NCI-H226 (cell line): ENCODE measurements at regions not wholly inside any gene's neighbourhood (a gene's known extent, or its start where the extent isn't known, plus 50 kb on each side); places are given as distances from the start of the nearest gene placed in this dataset.

Source experiments
- DNase-seq: peaks from one replicate; pipeline ENCODE4 v3.0.0-alpha.2; 2015

- DNase-seq = no peak
Measured at GRCh38 chr2:234145057-234145456, 94.6 kb downstream of the SPP2 start.

DNA sequence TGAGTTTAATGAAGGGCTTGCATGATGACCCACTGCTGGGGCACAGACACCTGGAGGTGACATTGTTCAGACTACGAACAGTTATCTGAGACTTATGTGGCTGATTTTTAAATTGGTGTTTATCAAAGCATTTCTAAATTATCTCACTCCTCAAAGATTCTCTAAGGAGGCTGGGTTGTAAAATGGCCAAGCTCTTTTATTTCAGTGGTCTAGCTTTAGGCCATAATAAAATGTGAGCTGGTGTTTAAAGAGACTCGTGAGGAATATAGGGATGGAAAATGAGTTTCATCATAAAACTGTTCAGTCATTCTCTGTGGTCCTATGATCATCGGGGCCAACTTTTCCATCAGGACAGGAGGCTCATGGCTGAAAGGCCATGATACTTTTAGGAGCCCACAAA lies 93.4 kb downstream of the SPP2 start:
- no peak for DNase-seq

DNA sequence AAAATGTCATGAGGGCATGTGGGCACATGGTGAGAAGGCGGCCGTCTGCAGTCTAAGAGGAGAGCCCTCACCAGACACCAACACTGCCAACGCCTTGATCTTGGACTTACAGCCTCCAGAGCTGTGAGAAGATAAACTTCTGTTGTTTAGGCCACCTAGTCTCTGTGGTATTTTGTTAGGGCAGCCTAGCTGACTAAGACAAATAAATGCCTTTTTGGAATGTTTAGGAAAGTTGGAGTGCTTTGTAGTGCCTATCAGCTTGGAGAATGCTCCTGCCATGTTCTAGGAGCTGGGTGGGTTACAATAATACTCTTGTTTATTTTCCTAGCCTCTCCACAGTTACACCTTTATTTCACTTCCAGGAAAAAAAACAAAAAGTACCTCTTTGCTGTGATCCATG lies 92.0 kb downstream of the SPP2 start:
- DNase-seq = no peak

DNA sequence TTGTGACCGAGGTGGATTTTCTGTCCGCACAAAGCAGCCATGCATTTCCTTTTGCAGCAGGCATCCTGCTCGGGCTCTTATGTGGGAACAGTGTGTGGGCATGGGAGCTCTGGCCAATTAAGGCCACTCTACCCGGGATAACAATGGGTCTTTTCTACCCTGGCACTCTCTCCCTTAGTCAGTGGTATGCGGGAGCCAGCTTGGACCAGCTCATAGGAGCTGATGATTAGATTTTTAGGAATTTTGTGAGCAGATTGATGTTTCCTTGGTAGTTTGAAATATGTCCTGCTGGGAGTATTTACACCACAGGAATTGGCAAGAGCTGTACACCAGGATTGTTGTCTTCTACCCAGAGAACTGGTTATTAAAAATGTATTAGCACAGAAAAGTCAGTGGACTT lies 89.3 kb downstream of the SPP2 start:
- no peak for DNase-seq

DNA sequence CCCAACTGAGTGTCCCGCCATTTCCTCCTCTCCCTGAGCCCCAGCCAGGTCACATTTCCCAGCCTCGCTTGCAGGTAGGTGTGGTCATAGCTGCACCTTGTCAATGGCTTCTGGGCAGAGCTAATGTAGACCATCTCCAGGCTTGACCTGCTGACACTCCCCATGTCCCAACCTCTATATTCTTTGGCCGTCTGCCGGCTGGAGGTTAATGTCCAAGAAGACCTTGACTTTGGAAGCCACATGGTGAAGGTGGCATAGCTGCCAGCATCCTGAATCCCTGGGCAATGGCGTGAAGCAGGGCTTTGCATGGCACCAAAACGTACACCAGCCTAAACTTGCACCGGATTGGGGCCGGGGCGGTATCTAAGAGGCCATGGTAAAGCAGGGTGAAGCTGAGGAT lies 88.3 kb downstream of the SPP2 start:
- no peak for DNase-seq

DNA sequence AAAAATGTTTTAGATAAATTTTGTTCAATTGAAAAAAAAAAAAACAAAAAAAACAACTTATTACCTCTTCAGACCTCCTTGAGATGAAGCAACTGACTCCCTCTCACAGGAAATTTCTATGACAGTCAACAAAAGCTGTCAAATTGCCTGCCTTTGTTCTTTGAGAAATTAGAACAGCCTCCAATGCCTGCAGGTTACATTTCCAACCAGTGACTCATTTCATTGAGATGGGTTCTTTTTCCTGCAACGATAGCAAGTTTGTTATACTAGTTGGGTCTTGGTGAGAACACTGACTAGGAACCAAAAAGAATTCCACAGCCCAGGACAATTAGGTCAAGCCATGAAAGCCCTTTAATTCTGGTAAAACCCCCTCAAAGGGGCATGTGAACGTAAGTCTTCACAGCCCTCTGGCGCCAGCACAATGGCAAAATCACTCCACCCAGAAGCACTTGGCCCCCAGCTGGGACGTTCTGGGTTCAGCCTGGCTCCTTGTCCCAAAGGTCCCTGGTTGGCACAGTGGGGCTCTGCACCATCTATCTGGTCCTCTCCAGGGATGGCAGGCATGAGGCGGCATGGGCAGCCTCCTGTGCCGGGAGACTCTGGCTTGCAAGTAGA lies 87.0 kb downstream of the SPP2 start:
- DNase-seq = peak; percentile 88

GRCh38 chr2:234136461-234136860 lies 86.0 kb downstream of the SPP2 start:
- DNase-seq = peak; percentile 38

GRCh38 chr2:234135750-234136221 lies 85.3 kb downstream of the SPP2 start:
- DNase-seq = peak; percentile 58

- DNase-seq = no peak
Measured at GRCh38 chr2:234134496-234134895, 84.0 kb downstream of the SPP2 start.

GRCh38 chr2:234133004-234133403 lies 82.5 kb downstream of the SPP2 start:
- DNase-seq = no peak

DNA sequence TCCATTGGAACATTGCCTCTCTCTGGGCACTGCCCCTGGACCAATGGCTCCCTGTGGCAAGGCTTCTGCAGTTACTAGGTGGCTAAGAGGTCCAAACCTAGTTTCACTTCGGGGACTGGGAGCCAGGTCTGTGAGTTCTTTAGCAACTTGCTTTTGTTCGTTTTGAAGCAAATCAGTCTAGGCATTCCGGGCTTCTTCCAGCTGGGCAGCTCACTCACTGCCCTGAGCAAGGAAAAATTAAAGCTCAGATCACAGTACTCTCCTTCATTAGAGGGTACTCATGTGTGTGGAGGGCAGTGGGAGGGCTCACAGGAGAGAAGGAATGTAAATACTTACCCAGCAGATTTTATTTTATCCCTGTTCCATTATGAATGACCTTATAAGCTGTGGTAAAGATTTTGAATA lies 80.3 kb downstream of the SPP2 start:
- DNase-seq = no peak

GRCh38 chr2:234128606-234129005 lies 78.1 kb downstream of the SPP2 start:
- DNase-seq = no peak
